ENCODE measurements at regions not wholly inside any gene's neighbourhood (a gene's known extent, or its start where the extent isn't known, plus 50 kb on each side); places are given as distances from the start of the nearest gene placed in this dataset.

DNA sequence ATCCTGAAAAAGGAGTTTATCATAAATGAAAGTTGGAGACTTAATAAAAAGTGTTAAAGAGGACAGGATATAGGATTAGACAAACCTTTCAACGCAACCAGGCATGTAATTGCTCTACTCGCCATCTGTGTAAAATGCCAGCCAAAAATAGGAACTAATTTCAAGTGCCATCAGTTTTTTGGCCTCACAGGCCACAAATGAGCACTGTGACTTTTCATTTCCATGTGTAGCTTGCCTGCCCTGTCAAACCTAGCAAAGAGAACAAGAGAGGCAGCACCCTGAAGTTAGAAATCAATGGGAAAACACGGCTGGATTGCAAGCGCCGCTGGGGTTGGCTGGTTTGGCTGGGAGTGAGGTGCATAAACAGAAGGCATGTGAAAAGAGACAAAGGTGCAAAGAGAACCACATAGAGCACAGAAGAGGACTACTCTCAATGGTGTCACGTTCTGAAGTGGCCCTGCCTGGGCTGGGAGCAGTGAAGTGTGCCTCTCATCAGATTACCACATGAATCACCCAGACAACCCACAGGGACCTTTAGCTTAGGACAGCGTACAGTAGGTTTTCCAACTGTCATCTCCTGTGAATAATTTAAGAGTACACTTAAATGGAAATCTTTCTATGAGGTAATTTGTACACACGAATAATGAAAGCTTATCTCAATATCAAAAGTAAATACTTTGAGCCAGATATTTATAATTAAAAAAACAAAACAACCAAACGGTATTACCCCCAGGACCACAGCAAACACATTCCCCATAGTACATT, 78.0 kb upstream of the NHSL1 start:
- H4K20me1 ChIP-seq (ENCODE audit: insufficient read depth), result no peaks in the 10 kb centered on the region

DNA sequence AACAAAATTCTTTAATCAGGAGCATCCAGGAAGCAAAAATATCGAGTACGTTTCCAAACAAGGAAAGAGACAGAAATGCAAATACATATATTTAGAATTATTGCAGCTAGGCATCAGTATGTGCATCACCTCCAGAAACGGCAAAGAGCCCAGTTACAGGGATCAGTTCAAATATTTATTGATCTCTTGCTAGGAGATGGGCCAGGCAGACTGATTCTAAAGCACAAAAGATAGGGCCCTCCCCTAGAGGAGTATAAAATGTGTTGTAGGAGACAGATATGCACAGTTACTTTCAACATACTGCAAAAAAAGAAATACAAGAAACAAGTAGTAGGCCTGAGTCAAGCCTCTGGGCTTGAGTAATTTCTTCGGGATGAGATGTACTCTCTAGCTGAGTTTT, 80.7 kb upstream of the NHSL1 start:
- in situ Hi-C loops (cut with MboI), result no loop called here
- TF ChIP-seq EZH2 (IDR thresholded peaks at IDR 0.05; ENCODE audit: insufficient read depth, poor library complexity, severe bottlenecking), result no peak
- no peak for TF ChIP-seq EZH2phosphoT487 (IDR thresholded peaks at IDR 0.05; ENCODE audit: insufficient read depth, low read depth)

More for the DNA sequence above, 78.0 kb upstream of the NHSL1 start:
- Histone ChIP-seq H3K9me3 (ENCODE audit: low read depth) (no peaks in the 10 kb centered on the region), H3K4me1 (ENCODE audit: insufficient read depth) (no peaks in the 10 kb centered on the region), H3K4me2 (ENCODE audit: unreplicated experiment) (no peak overlapping the region), H3K9ac (no peak overlapping the region), H3K27me3 (replicated peaks; ENCODE audit: insufficient read depth) (no peaks in the 10 kb centered on the region), H3K27ac (no peak overlapping the region), H3K9me2 (ENCODE audit: insufficient read depth) (no peaks in the 10 kb centered on the region), H3F3A (ENCODE audit: insufficient read depth) (peaks cover 13% of the 10 kb centered on the region), H2AFZ (no peak overlapping the region), H3K79me2 (ENCODE audit: insufficient read depth) (no peaks in the 10 kb centered on the region), H3K4me3 (no peak overlapping the region), H3K36me3 (ENCODE audit: low read depth) (no peaks in the 10 kb centered on the region)
- WGBS, 2 experiments (ENCODE audit: low coverage in 1 of 2, low lambda C conversion rate in 2 of 2, missing lambda C conversion rate in 2 of 2), result 84 to 85% methylated on average over 9 of the region's 9 CpGs
- no peak for DNase-seq
- TF ChIP-seq EZH2phosphoT487 (IDR thresholded peaks at IDR 0.05; ENCODE audit: insufficient read depth, low read depth) (no peak), EZH2 (IDR thresholded peaks at IDR 0.05; ENCODE audit: insufficient read depth, poor library complexity, severe bottlenecking) (no peak)
- in situ Hi-C loops (cut with MboI), result no loop called here

DNA sequence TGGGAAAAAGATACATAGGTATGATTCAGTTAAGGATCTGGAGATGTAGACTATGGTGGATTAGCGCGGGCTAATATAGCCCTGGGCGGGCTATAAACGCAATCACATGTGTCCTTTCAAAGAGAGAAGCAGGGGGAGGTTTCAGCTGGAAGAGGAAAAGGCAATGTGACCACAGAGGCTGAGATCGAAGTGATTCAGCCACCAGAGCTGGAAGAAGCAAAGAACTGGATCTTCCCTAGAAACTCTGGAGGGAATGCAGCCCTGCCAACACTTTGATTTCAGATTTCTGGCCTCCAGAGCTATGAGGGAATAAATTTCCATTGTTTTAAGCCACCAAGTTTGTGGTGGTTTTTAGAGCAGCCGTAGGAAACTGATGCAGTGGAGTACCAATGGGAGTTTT, 81.5 kb upstream of the NHSL1 start:
- TF ChIP-seq EZH2phosphoT487 (IDR thresholded peaks at IDR 0.05; ENCODE audit: insufficient read depth, low read depth) (no peak), EZH2 (IDR thresholded peaks at IDR 0.05; ENCODE audit: insufficient read depth, poor library complexity, severe bottlenecking) (no peak)
- H3K36me3 ChIP-seq (ENCODE audit: low read depth), result no peaks in the 10 kb centered on the region
- H3K27ac ChIP-seq, result no peak overlapping the region
- H4K20me1 ChIP-seq (ENCODE audit: insufficient read depth), result no peaks in the 10 kb centered on the region
- no peaks in the 10 kb centered on the region for H3K79me2 ChIP-seq (ENCODE audit: insufficient read depth)
- H3K9ac ChIP-seq, result no peak overlapping the region
- peak; percentile 9 for DNase-seq
- no peaks in the 10 kb centered on the region for H3K4me1 ChIP-seq (ENCODE audit: insufficient read depth)
- no peaks in the 10 kb centered on the region for H3K9me3 ChIP-seq (ENCODE audit: low read depth)
- in situ Hi-C loops (cut with MboI), result no loop called here
- no peak overlapping the region for H3K4me3 ChIP-seq
- no peak overlapping the region for H3K4me2 ChIP-seq (ENCODE audit: unreplicated experiment)
- WGBS, 2 experiments (ENCODE audit: low coverage in 1 of 2, low lambda C conversion rate in 2 of 2, missing lambda C conversion rate in 2 of 2), result 61 to 71% methylated on average over 6 of the region's 6 CpGs
- H2AFZ ChIP-seq, result peak overlapping the region; percentile 24; the same call in 1 of the 2 replicates
- H3K9me2 ChIP-seq (ENCODE audit: insufficient read depth), result no peaks in the 10 kb centered on the region
- no peaks in the 10 kb centered on the region for H3F3A ChIP-seq (ENCODE audit: insufficient read depth)
- H3K27me3 ChIP-seq (replicated peaks; ENCODE audit: insufficient read depth), result no peaks in the 10 kb centered on the region

More for the DNA sequence above, 80.7 kb upstream of the NHSL1 start:
- Histone ChIP-seq H3K9me3 (ENCODE audit: low read depth) (no peaks in the 10 kb centered on the region), H3K27me3 (replicated peaks; ENCODE audit: insufficient read depth) (no peaks in the 10 kb centered on the region), H3K4me1 (ENCODE audit: insufficient read depth) (no peaks in the 10 kb centered on the region), H3K27ac (no peak overlapping the region), H2AFZ (no peak overlapping the region), H3K36me3 (ENCODE audit: low read depth) (no peaks in the 10 kb centered on the region), H3F3A (ENCODE audit: insufficient read depth) (no peaks in the 10 kb centered on the region), H3K9me2 (ENCODE audit: insufficient read depth) (no peaks in the 10 kb centered on the region), H3K4me2 (ENCODE audit: unreplicated experiment) (no peak overlapping the region), H4K20me1 (ENCODE audit: insufficient read depth) (no peaks in the 10 kb centered on the region), H3K4me3 (no peak overlapping the region), H3K79me2 (ENCODE audit: insufficient read depth) (no peaks in the 10 kb centered on the region), H3K9ac (no peak overlapping the region)
- no peak for DNase-seq
- WGBS, 2 experiments (ENCODE audit: low coverage in 1 of 2, low lambda C conversion rate in 2 of 2, missing lambda C conversion rate in 2 of 2), result 93 to 99% methylated on average over 4 of the region's 4 CpGs

- Histone ChIP-seq H4K20me1 (ENCODE audit: insufficient read depth) (no peaks in the 10 kb centered on the region), H2AFZ (no peak overlapping the region), H3F3A (ENCODE audit: insufficient read depth) (no peaks in the 10 kb centered on the region), H3K9me2 (ENCODE audit: insufficient read depth) (no peaks in the 10 kb centered on the region), H3K79me2 (ENCODE audit: insufficient read depth) (no peaks in the 10 kb centered on the region), H3K4me2 (ENCODE audit: unreplicated experiment) (no peak overlapping the region), H3K27me3 (replicated peaks; ENCODE audit: insufficient read depth) (no peaks in the 10 kb centered on the region), H3K9me3 (ENCODE audit: low read depth) (no peaks in the 10 kb centered on the region), H3K36me3 (ENCODE audit: low read depth) (no peaks in the 10 kb centered on the region), H3K4me1 (ENCODE audit: insufficient read depth) (no peaks in the 10 kb centered on the region), H3K9ac (no peak overlapping the region), H3K27ac (no peak overlapping the region), H3K4me3 (no peak overlapping the region)
- no peak for TF ChIP-seq EZH2 (IDR thresholded peaks at IDR 0.05; ENCODE audit: insufficient read depth, poor library complexity, severe bottlenecking)
- TF ChIP-seq EZH2phosphoT487 (IDR thresholded peaks at IDR 0.05; ENCODE audit: insufficient read depth, low read depth), result no peak
- 92 to 97% methylated on average over 4 of the region's 4 CpGs for WGBS, 2 experiments (ENCODE audit: low coverage in 1 of 2, low lambda C conversion rate in 2 of 2, missing lambda C conversion rate in 2 of 2)
- DNase-seq, result no peak
- in situ Hi-C loops (cut with MboI), result no loop called here
Observed at GRCh38 chr6:138582573-138582972, 83.3 kb upstream of the NHSL1 start.
